Mesothelial cell of epicardium (in vitro differentiated cells): ENCODE measurements at regions not wholly inside any gene's neighbourhood (a gene's known extent, or its start where the extent isn't known, plus 50 kb on each side); places are given as distances from the start of the nearest gene placed in this dataset.

Source experiments
- DNase-seq, 2 experiments: peaks; one replicate each; pipeline ENCODE4 v3.0.0; 2021; ENCODE audit warnings: low spot score in 2 of 2; ENCODE audit not compliant: unreplicated experiment in 2 of 2
- H3K27ac Mint-ChIP-seq: 2 replicates; pipeline ENCODE4 v1.8.0; 2021; ENCODE audit warnings: mixed read lengths
- H3K27me3 Mint-ChIP-seq: 2 replicates; pipeline ENCODE4 v1.8.0; 2021; ENCODE audit warnings: low read depth, mixed read lengths
- H3K36me3 Mint-ChIP-seq: 2 replicates; pipeline ENCODE4 v1.8.0; 2021; ENCODE audit warnings: mixed read lengths
- H3K4me1 Mint-ChIP-seq: 2 replicates; pipeline ENCODE4 v1.8.0; 2021; ENCODE audit warnings: mixed read lengths
- H3K4me3 Mint-ChIP-seq: 2 replicates; pipeline ENCODE4 v1.8.0; 2021; ENCODE audit warnings: mild to moderate bottlenecking, moderate library complexity, mixed read lengths
- H3K9me3 Mint-ChIP-seq: 2 replicates; pipeline ENCODE4 v1.8.0; 2021; ENCODE audit warnings: mixed read lengths
- CTCF ChIP-seq: fragments of 200-600 bp; sonication (generic); IDR thresholded peaks from one replicate; pipeline ENCODE4 v1.5.0; 2021; ENCODE audit warnings: antibody characterized with exemption; ENCODE audit not compliant: unreplicated experiment

GRCh38 chr7:367351-367901, 77.5 kb downstream of the FOXL3 start:
- H3K9me3 Mint-ChIP-seq: no peaks in the 10 kb centered on the region
- no peaks in the 10 kb centered on the region for H3K36me3 Mint-ChIP-seq
- DNase-seq: no peak
- peak overlapping the region; percentile 87 for H3K27ac Mint-ChIP-seq
- no peak for TF ChIP-seq CTCF
- H3K27me3 Mint-ChIP-seq: no peaks in the 10 kb centered on the region
- no peak overlapping the region for H3K4me3 Mint-ChIP-seq
- H3K4me1 Mint-ChIP-seq: peaks cover 45% of the 10 kb centered on the region

- no peaks in the 10 kb centered on the region for H3K36me3 Mint-ChIP-seq
- no peaks in the 10 kb centered on the region for H3K27me3 Mint-ChIP-seq
- H3K27ac Mint-ChIP-seq: peak overlapping the region; percentile 85
- DNase-seq: peak in 1 of 2 experiments; percentile 66
- H3K4me1 Mint-ChIP-seq: peaks cover 54% of the 10 kb centered on the region
- TF ChIP-seq CTCF: no peak
- H3K9me3 Mint-ChIP-seq: no peaks in the 10 kb centered on the region
- H3K4me3 Mint-ChIP-seq: no peak overlapping the region
These were observed 78.9 kb downstream of the FOXL3 start for GRCh38 chr7:368651-369475.

GRCh38 chr7:369476-370258, 79.7 kb downstream of the FOXL3 start:
- peak in 1 of 2 experiments; percentile 21 for DNase-seq
- peak; percentile 60 for TF ChIP-seq CTCF
- H3K9me3 Mint-ChIP-seq: no peaks in the 10 kb centered on the region
- peaks cover 62% of the 10 kb centered on the region for H3K4me1 Mint-ChIP-seq
- H3K27ac Mint-ChIP-seq: peak overlapping the region; percentile 21
- H3K36me3 Mint-ChIP-seq: no peaks in the 10 kb centered on the region
- H3K27me3 Mint-ChIP-seq: no peaks in the 10 kb centered on the region
- H3K4me3 Mint-ChIP-seq: no peak overlapping the region

GRCh38 chr7:370259-370625, 80.3 kb downstream of the FOXL3 start:
- H3K4me1 Mint-ChIP-seq: peaks cover 62% of the 10 kb centered on the region
- peak; percentile 23 for TF ChIP-seq CTCF
- H3K36me3 Mint-ChIP-seq: no peaks in the 10 kb centered on the region
- no peaks in the 10 kb centered on the region for H3K9me3 Mint-ChIP-seq
- DNase-seq: no peak
- no peak overlapping the region for H3K4me3 Mint-ChIP-seq
- H3K27me3 Mint-ChIP-seq: no peaks in the 10 kb centered on the region
- peak overlapping the region; percentile 21 for H3K27ac Mint-ChIP-seq

GRCh38 chr7:370775-371118, 80.8 kb downstream of the FOXL3 start:
- no peak for TF ChIP-seq CTCF
- DNase-seq: no peak

More at GRCh38 chr7:370775-371118, 80.8 kb downstream of the FOXL3 start:
- Mint-ChIP-seq H3K4me1 (peaks cover 58% of the 10 kb centered on the region), H3K27me3 (no peaks in the 10 kb centered on the region), H3K4me3 (no peak overlapping the region), H3K36me3 (no peaks in the 10 kb centered on the region), H3K27ac (no peak overlapping the region), H3K9me3 (no peaks in the 10 kb centered on the region)
